Esophagus muscularis mucosa (tissue), 4 donors: ENCODE measurements at regions not wholly inside any gene's neighbourhood (a gene's known extent, or its start where the extent isn't known, plus 50 kb on each side); places are given as distances from the start of the nearest gene placed in this dataset.

Source experiments
- EP300 ChIP-seq: sonication (generic); formaldehyde crosslinking; IDR thresholded peaks from one replicate; pipeline ENCODE4 v1.6.1; 2017; ENCODE audit warnings: antibody characterized with exemption
- POLR2A ChIP-seq: fragments of 450-650 bp; IDR thresholded peaks from one replicate; pipeline ENCODE4 v1.6.1; 2017; ENCODE audit warnings: antibody characterized with exemption, moderate library complexity, mild to moderate bottlenecking, low read depth
- POLR2AphosphoS5 ChIP-seq, 2 donors: sonication (generic); formaldehyde crosslinking; IDR thresholded peaks; one replicate each; pipeline ENCODE4 v1.6.1; 2017; ENCODE audit warnings: antibody characterized with exemption in 2 of 2
- TF ChIP-seq, protein P1 (sequence below), 3 experiments: fragments of 200-600 bp in 2 of 3; fragments of 450-650 bp in 1 of 3; sonication (generic) in 2 of 3; IDR thresholded peaks; one replicate each; pipeline ENCODE4 v1.5.1; 2017 to 2019; ENCODE audit warnings: antibody characterized with exemption in 3 of 3, mild to moderate bottlenecking in 2 of 3, moderate library complexity in 1 of 3

DNA sequence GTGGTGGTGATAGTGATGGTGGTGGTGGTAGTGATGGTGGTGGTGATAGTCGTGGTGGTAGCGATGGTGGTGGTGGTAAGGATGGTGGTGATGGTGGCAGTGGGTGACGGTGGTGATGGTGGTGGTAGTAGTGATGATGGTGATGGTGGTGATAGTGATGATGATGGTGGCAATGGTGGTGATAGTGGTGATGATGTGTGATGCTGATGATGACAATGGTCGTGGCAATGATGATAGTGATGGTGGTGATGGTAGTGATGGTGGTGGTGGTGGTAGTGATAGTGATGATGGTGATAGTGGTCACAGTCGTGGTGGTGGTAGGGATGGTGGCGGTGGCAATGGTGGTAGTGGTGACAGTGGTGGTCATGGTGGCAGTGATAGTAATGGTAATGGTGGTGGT, 243.9 kb upstream of the RAB6C start:
- TF ChIP-seq, protein P1, sequence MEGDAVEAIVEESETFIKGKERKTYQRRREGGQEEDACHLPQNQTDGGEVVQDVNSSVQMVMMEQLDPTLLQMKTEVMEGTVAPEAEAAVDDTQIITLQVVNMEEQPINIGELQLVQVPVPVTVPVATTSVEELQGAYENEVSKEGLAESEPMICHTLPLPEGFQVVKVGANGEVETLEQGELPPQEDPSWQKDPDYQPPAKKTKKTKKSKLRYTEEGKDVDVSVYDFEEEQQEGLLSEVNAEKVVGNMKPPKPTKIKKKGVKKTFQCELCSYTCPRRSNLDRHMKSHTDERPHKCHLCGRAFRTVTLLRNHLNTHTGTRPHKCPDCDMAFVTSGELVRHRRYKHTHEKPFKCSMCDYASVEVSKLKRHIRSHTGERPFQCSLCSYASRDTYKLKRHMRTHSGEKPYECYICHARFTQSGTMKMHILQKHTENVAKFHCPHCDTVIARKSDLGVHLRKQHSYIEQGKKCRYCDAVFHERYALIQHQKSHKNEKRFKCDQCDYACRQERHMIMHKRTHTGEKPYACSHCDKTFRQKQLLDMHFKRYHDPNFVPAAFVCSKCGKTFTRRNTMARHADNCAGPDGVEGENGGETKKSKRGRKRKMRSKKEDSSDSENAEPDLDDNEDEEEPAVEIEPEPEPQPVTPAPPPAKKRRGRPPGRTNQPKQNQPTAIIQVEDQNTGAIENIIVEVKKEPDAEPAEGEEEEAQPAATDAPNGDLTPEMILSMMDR (IDR thresholded peaks at IDR 0.05): no peak
- TF ChIP-seq POLR2A (no peak), POLR2AphosphoS5 (IDR thresholded peaks at IDR 0.05) (no peak), EP300 (no peak)
